ENCODE measurements at regions not wholly inside any gene's neighbourhood (a gene's known extent, or its start where the extent isn't known, plus 50 kb on each side); places are given as distances from the start of the nearest gene placed in this dataset.

- no peak overlapping the region for H2BK120ac ChIP-seq (ENCODE audit: low read depth, low read length)
- H3K14ac ChIP-seq (ENCODE audit: low read length), result no peak overlapping the region
- H3K4me1 ChIP-seq (ENCODE audit: control insufficient read depth in 2 of 2, insufficient read depth in 1 of 2, low read depth in 1 of 2, low read length in 2 of 2), result no peaks in the 10 kb centered on the region
- no peak overlapping the region for H3K27ac ChIP-seq (replicated peaks; ENCODE audit: low read length)
- no peak overlapping the region for H2BK15ac ChIP-seq (ENCODE audit: low read length)
- H2BK5ac ChIP-seq (ENCODE audit: low read length), result no peak overlapping the region
- no peaks in the 10 kb centered on the region for H3K79me1 ChIP-seq (ENCODE audit: low read depth, low read length)
- H3K9ac ChIP-seq (ENCODE audit: low read depth, low read length, poor library complexity), result peak overlapping the region; percentile 24
- no peaks in the 10 kb centered on the region for H3K27me3 ChIP-seq (ENCODE audit: control insufficient read depth in 3 of 3, insufficient read depth in 3 of 3, low read depth in 1 of 3, low read length in 3 of 3)
- H3K23ac ChIP-seq (ENCODE audit: low read depth, low read length, poor library complexity), result no peak overlapping the region
- H3K36me3 ChIP-seq (replicated peaks in 1 of 2; ENCODE audit: control insufficient read depth in 2 of 2, insufficient read depth in 2 of 2, low read length in 2 of 2), result no peaks in the 10 kb centered on the region
- no peak overlapping the region for H4K91ac ChIP-seq (ENCODE audit: low read depth, low read length, poor library complexity)
- no peak overlapping the region for H3K4ac ChIP-seq (ENCODE audit: low read length)
- no peak overlapping the region for H3K4me2 ChIP-seq (ENCODE audit: insufficient read depth, low read length, poor library complexity, severe bottlenecking)
- no peak overlapping the region for H2BK12ac ChIP-seq (ENCODE audit: low read length)
- no peak overlapping the region for H2AK5ac ChIP-seq (ENCODE audit: low read depth, low read length)
- no peaks in the 10 kb centered on the region for H3K9me3 ChIP-seq (replicated peaks in 1 of 2; ENCODE audit: control insufficient read depth in 2 of 2, insufficient read depth in 1 of 2, low read depth in 1 of 2, low read length in 2 of 2)
- no CpG with 5 or more reads among the region's 5 CpGs for WGBS, 2 donors (ENCODE audit: extremely low coverage in 2 of 2, insufficient read length in 2 of 2, insufficient replicate concordance in 1 of 2)
- no peak overlapping the region for H4K8ac ChIP-seq (ENCODE audit: low read depth, low read length)
- no peak overlapping the region for H2AFZ ChIP-seq (ENCODE audit: low read length)
- no peak overlapping the region for H3K4me3 ChIP-seq (ENCODE audit: low read length in 2 of 2)
- no peak overlapping the region for H3K18ac ChIP-seq (ENCODE audit: low read length)
- no peak for DNase-seq (ENCODE audit: low spot score)
Observed at GRCh38 chr1:5403935-5404334, 588.3 kb downstream of the NPHP4 start.

GRCh38 chr1:5402618-5403017 is 589.6 kb downstream of the NPHP4 start:
- H3K9ac ChIP-seq (ENCODE audit: low read depth, low read length, poor library complexity), result no peak overlapping the region
- no CpG with 5 or more reads among the region's 10 CpGs for WGBS, 2 donors (ENCODE audit: extremely low coverage in 2 of 2, insufficient read length in 2 of 2, insufficient replicate concordance in 1 of 2)
- no peak overlapping the region for H3K4me3 ChIP-seq (ENCODE audit: low read length in 2 of 2)
- no peak overlapping the region for H2AK5ac ChIP-seq (ENCODE audit: low read depth, low read length)
- no peaks in the 10 kb centered on the region for H3K4me1 ChIP-seq (ENCODE audit: control insufficient read depth in 2 of 2, insufficient read depth in 1 of 2, low read depth in 1 of 2, low read length in 2 of 2)
- no peak overlapping the region for H4K8ac ChIP-seq (ENCODE audit: low read depth, low read length)
- no peak overlapping the region for H3K4ac ChIP-seq (ENCODE audit: low read length)
- H2BK120ac ChIP-seq (ENCODE audit: low read depth, low read length), result no peak overlapping the region
- H3K27ac ChIP-seq (replicated peaks; ENCODE audit: low read length), result no peak overlapping the region
- H3K4me2 ChIP-seq (ENCODE audit: insufficient read depth, low read length, poor library complexity, severe bottlenecking), result no peak overlapping the region
- H3K9me3 ChIP-seq (replicated peaks in 1 of 2; ENCODE audit: control insufficient read depth in 2 of 2, insufficient read depth in 1 of 2, low read depth in 1 of 2, low read length in 2 of 2), result no peaks in the 10 kb centered on the region
- H2AFZ ChIP-seq (ENCODE audit: low read length), result no peak overlapping the region
- H2BK15ac ChIP-seq (ENCODE audit: low read length), result no peak overlapping the region
- no peak overlapping the region for H3K18ac ChIP-seq (ENCODE audit: low read length)
- no peaks in the 10 kb centered on the region for H3K27me3 ChIP-seq (ENCODE audit: control insufficient read depth in 3 of 3, insufficient read depth in 3 of 3, low read depth in 1 of 3, low read length in 3 of 3)
- H4K91ac ChIP-seq (ENCODE audit: low read depth, low read length, poor library complexity), result no peak overlapping the region
- no peak overlapping the region for H2BK12ac ChIP-seq (ENCODE audit: low read length)
- H3K23ac ChIP-seq (ENCODE audit: low read depth, low read length, poor library complexity), result no peak overlapping the region
- H3K14ac ChIP-seq (ENCODE audit: low read length), result no peak overlapping the region
- H3K36me3 ChIP-seq (replicated peaks in 1 of 2; ENCODE audit: control insufficient read depth in 2 of 2, insufficient read depth in 2 of 2, low read length in 2 of 2), result no peaks in the 10 kb centered on the region
- no peak overlapping the region for H2BK5ac ChIP-seq (ENCODE audit: low read length)
- DNase-seq (ENCODE audit: low spot score), result no peak
- H3K79me1 ChIP-seq (ENCODE audit: low read depth, low read length), result no peaks in the 10 kb centered on the region

- no peaks in the 10 kb centered on the region for H3K36me3 ChIP-seq (replicated peaks in 1 of 2; ENCODE audit: control insufficient read depth in 2 of 2, insufficient read depth in 2 of 2, low read length in 2 of 2)
- H2BK5ac ChIP-seq (ENCODE audit: low read length), result no peak overlapping the region
- H2BK15ac ChIP-seq (ENCODE audit: low read length), result no peak overlapping the region
- no peak overlapping the region for H4K91ac ChIP-seq (ENCODE audit: low read depth, low read length, poor library complexity)
- H4K8ac ChIP-seq (ENCODE audit: low read depth, low read length), result no peak overlapping the region
- H3K79me1 ChIP-seq (ENCODE audit: low read depth, low read length), result no peaks in the 10 kb centered on the region
- no peak overlapping the region for H3K4me2 ChIP-seq (ENCODE audit: insufficient read depth, low read length, poor library complexity, severe bottlenecking)
- H3K9me3 ChIP-seq (replicated peaks in 1 of 2; ENCODE audit: control insufficient read depth in 2 of 2, insufficient read depth in 1 of 2, low read depth in 1 of 2, low read length in 2 of 2), result no peaks in the 10 kb centered on the region
- no CpG with 5 or more reads among the region's 1 CpG for WGBS, 2 donors (ENCODE audit: extremely low coverage in 2 of 2, insufficient read length in 2 of 2, insufficient replicate concordance in 1 of 2)
- H2BK120ac ChIP-seq (ENCODE audit: low read depth, low read length), result no peak overlapping the region
- H2AFZ ChIP-seq (ENCODE audit: low read length), result no peak overlapping the region
- H3K9ac ChIP-seq (ENCODE audit: low read depth, low read length, poor library complexity), result no peak overlapping the region
- no peak overlapping the region for H3K4ac ChIP-seq (ENCODE audit: low read length)
- DNase-seq (ENCODE audit: low spot score), result no peak
- H2AK5ac ChIP-seq (ENCODE audit: low read depth, low read length), result no peak overlapping the region
- H3K27me3 ChIP-seq (ENCODE audit: control insufficient read depth in 3 of 3, insufficient read depth in 3 of 3, low read depth in 1 of 3, low read length in 3 of 3), result no peaks in the 10 kb centered on the region
- H3K23ac ChIP-seq (ENCODE audit: low read depth, low read length, poor library complexity), result no peak overlapping the region
- H2BK12ac ChIP-seq (ENCODE audit: low read length), result no peak overlapping the region
- H3K14ac ChIP-seq (ENCODE audit: low read length), result no peak overlapping the region
- H3K27ac ChIP-seq (replicated peaks; ENCODE audit: low read length), result no peak overlapping the region
- no peaks in the 10 kb centered on the region for H3K4me1 ChIP-seq (ENCODE audit: control insufficient read depth in 2 of 2, insufficient read depth in 1 of 2, low read depth in 1 of 2, low read length in 2 of 2)
- H3K4me3 ChIP-seq (ENCODE audit: low read length in 2 of 2), result no peak overlapping the region
- no peak overlapping the region for H3K18ac ChIP-seq (ENCODE audit: low read length)
Observed at GRCh38 chr1:5399771-5400170, 592.5 kb downstream of the NPHP4 start.

GRCh38 chr1:5396593-5396992 is 595.6 kb downstream of the NPHP4 start:
- WGBS, 2 donors (ENCODE audit: extremely low coverage in 2 of 2, insufficient read length in 2 of 2, insufficient replicate concordance in 1 of 2), result no CpG with 5 or more reads among the region's 3 CpGs
- H2AK5ac ChIP-seq (ENCODE audit: low read depth, low read length), result no peak overlapping the region

More at GRCh38 chr1:5396593-5396992, 595.6 kb downstream of the NPHP4 start:
- H3K27me3 ChIP-seq (ENCODE audit: control insufficient read depth in 3 of 3, insufficient read depth in 3 of 3, low read depth in 1 of 3, low read length in 3 of 3), result no peaks in the 10 kb centered on the region
- no peak overlapping the region for H2BK5ac ChIP-seq (ENCODE audit: low read length)
- no peaks in the 10 kb centered on the region for H3K79me1 ChIP-seq (ENCODE audit: low read depth, low read length)
- no peaks in the 10 kb centered on the region for H3K9me3 ChIP-seq (replicated peaks in 1 of 2; ENCODE audit: control insufficient read depth in 2 of 2, insufficient read depth in 1 of 2, low read depth in 1 of 2, low read length in 2 of 2)
- H3K4me1 ChIP-seq (ENCODE audit: control insufficient read depth in 2 of 2, insufficient read depth in 1 of 2, low read depth in 1 of 2, low read length in 2 of 2), result peaks cover 0 to 2% of the 10 kb centered on the region in 2 donors
- no peak overlapping the region for H2BK12ac ChIP-seq (ENCODE audit: low read length)
- H3K4me2 ChIP-seq (ENCODE audit: insufficient read depth, low read length, poor library complexity, severe bottlenecking), result no peak overlapping the region
- no peak overlapping the region for H3K4ac ChIP-seq (ENCODE audit: low read length)
- H3K23ac ChIP-seq (ENCODE audit: low read depth, low read length, poor library complexity), result no peak overlapping the region
- no peak overlapping the region for H3K14ac ChIP-seq (ENCODE audit: low read length)
- H3K4me3 ChIP-seq (ENCODE audit: low read length in 2 of 2), result no peak overlapping the region
- no peak overlapping the region for H2AFZ ChIP-seq (ENCODE audit: low read length)
- no peak overlapping the region for H4K8ac ChIP-seq (ENCODE audit: low read depth, low read length)
- no peak overlapping the region for H4K91ac ChIP-seq (ENCODE audit: low read depth, low read length, poor library complexity)
- DNase-seq (ENCODE audit: low spot score), result no peak
- H2BK120ac ChIP-seq (ENCODE audit: low read depth, low read length), result no peak overlapping the region
- no peaks in the 10 kb centered on the region for H3K36me3 ChIP-seq (replicated peaks in 1 of 2; ENCODE audit: control insufficient read depth in 2 of 2, insufficient read depth in 2 of 2, low read length in 2 of 2)
- H3K27ac ChIP-seq (replicated peaks; ENCODE audit: low read length), result no peak overlapping the region
- H3K18ac ChIP-seq (ENCODE audit: low read length), result no peak overlapping the region
- no peak overlapping the region for H2BK15ac ChIP-seq (ENCODE audit: low read length)
- H3K9ac ChIP-seq (ENCODE audit: low read depth, low read length, poor library complexity), result no peak overlapping the region
